Jurkat, Clone E6-1 (cell line): ENCODE measurements at regions not wholly inside any gene's neighbourhood (a gene's known extent, or its start where the extent isn't known, plus 50 kb on each side); places are given as distances from the start of the nearest gene placed in this dataset.
"Not testable (repeated sequence)": the region's sequence is repeated elsewhere in the genome, so short reads cannot be mapped to it uniquely, and the experiment has no call there.

Experiments used
- DNase-seq: peaks from one replicate; pipeline ENCODE4 v3.0.0-alpha.2; 2011; ENCODE audit warnings: low read depth, low spot score
- H3K4me3 ChIP-seq: 2 replicates; pipeline ENCODE4 v1.5.1; 2011; ENCODE audit warnings: mild to moderate bottlenecking, low read length, control low read depth, moderate library complexity

GRCh38 chr5:27172693-27173092 lies 134.3 kb upstream of the CDH9 start:
- no peak for DNase-seq
- H3K4me3 ChIP-seq, result no peak overlapping the region

GRCh38 chr5:27171761-27172261 lies 133.4 kb upstream of the CDH9 start:
- DNase-seq, result no peak
- H3K4me3 ChIP-seq, result no peak overlapping the region

GRCh38 chr5:27158775-27159174 lies 120.4 kb upstream of the CDH9 start:
- DNase-seq, result no peak
- no peak overlapping the region for H3K4me3 ChIP-seq

GRCh38 chr5:27158171-27158570 lies 119.8 kb upstream of the CDH9 start:
- no peak for DNase-seq
- no peak overlapping the region for H3K4me3 ChIP-seq

- H3K4me3 ChIP-seq, result no peak overlapping the region
- no peak for DNase-seq
Measured at GRCh38 chr5:27144456-27144855, 106.1 kb upstream of the CDH9 start.

- no peak for DNase-seq
- no peak overlapping the region for H3K4me3 ChIP-seq
Measured at GRCh38 chr5:27140831-27141230, 102.4 kb upstream of the CDH9 start.

- no peak for DNase-seq
- no peak overlapping the region for H3K4me3 ChIP-seq
Measured at GRCh38 chr5:27130587-27130986, 92.2 kb upstream of the CDH9 start.

GRCh38 chr5:27129926-27130325 lies 91.5 kb upstream of the CDH9 start:
- no peak for DNase-seq

GRCh38 chr5:27125856-27126255 lies 87.5 kb upstream of the CDH9 start:
- no peak overlapping the region for H3K4me3 ChIP-seq
- no peak for DNase-seq

More at GRCh38 chr5:27129926-27130325, 91.5 kb upstream of the CDH9 start:
- no peak overlapping the region for H3K4me3 ChIP-seq

- H3K4me3 ChIP-seq, result no peak overlapping the region
- peak; percentile 2 for DNase-seq
Measured at GRCh38 chr5:27124590-27124989, 86.2 kb upstream of the CDH9 start.

GRCh38 chr5:27119736-27120321 lies 81.4 kb upstream of the CDH9 start:
- DNase-seq, H3K4me3 ChIP-seq: not testable (repeated sequence)

- no peak for DNase-seq
- no peak overlapping the region for H3K4me3 ChIP-seq
Measured at GRCh38 chr5:27103486-27103885, 65.1 kb upstream of the CDH9 start.

GRCh38 chr5:27095761-27096160 lies 57.4 kb upstream of the CDH9 start:
- not testable (repeated sequence) for DNase-seq

GRCh38 chr5:27093279-27093678 lies 54.9 kb upstream of the CDH9 start:
- H3K4me3 ChIP-seq, result no peak overlapping the region
- DNase-seq, result no peak

More at GRCh38 chr5:27095761-27096160, 57.4 kb upstream of the CDH9 start:
- H3K4me3 ChIP-seq, result not testable (repeated sequence)

- H3K4me3 ChIP-seq, result no peak overlapping the region
- DNase-seq, result no peak
Measured at GRCh38 chr5:27091858-27092257, 53.5 kb upstream of the CDH9 start.

- not testable (repeated sequence) for H3K4me3 ChIP-seq, DNase-seq
Measured at GRCh38 chr5:27088822-27089221, 50.4 kb upstream of the CDH9 start.
